ENCODE measurements at regions not wholly inside any gene's neighbourhood (a gene's known extent, or its start where the extent isn't known, plus 50 kb on each side); places are given as distances from the start of the nearest gene placed in this dataset.

DNA sequence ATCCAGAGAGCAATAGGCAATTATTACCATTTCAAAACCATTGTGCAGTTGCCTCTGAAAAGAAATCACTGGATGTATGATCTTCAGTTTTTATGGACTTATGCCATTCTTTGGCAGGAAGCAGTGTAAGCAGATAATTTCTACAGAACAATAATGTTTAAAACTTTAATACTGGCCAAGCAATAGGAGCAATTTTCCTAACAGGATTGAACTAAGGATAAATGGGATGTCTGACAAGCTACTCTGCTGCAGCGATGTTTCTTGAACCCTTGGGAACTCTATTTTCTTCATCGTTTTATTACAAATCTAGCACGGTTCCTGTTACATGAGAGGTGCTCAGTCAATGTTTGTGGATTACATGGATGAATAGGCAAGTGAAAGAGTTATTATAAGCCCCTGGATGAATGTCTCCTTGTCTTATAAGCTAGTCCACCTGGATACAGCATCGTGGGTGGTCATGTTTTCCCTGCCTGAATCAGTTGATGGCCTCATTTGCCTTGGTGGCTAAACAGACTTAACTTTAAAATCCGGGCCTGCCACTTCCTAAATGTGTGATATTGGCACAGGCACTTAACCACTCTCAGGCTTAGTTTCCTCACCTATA, 68.2 kb upstream of the MDM1 start:
- no peaks in the 10 kb centered on the region for H3K79me2 ChIP-seq (ENCODE audit: insufficient read depth, low read length)
- H3K4me2 ChIP-seq (ENCODE audit: low read length), result no peak overlapping the region
- no peaks in the 10 kb centered on the region for H3F3A ChIP-seq (ENCODE audit: insufficient read depth, low read length)
- H4K20me1 ChIP-seq (ENCODE audit: insufficient read depth, low read length), result no peaks in the 10 kb centered on the region
- H3K4me3 ChIP-seq (ENCODE audit: low read depth, low read length, poor library complexity, severe bottlenecking), result no peak overlapping the region
- H2AFZ ChIP-seq (ENCODE audit: low read length), result no peak overlapping the region
- H3K9ac ChIP-seq (ENCODE audit: low read length), result no peak overlapping the region
- no peaks in the 10 kb centered on the region for H3K9me3 ChIP-seq (ENCODE audit: low read length)
- no peaks in the 10 kb centered on the region for H3K9me2 ChIP-seq (ENCODE audit: low read depth, low read length)
- H3K27ac ChIP-seq (ENCODE audit: low read depth, low read length, poor library complexity, severe bottlenecking), result no peak overlapping the region
- TF ChIP-seq EZH2 (IDR thresholded peaks at IDR 0.05; ENCODE audit: borderline replicate concordance, low read length), result no peak
- TF ChIP-seq, protein P1, sequence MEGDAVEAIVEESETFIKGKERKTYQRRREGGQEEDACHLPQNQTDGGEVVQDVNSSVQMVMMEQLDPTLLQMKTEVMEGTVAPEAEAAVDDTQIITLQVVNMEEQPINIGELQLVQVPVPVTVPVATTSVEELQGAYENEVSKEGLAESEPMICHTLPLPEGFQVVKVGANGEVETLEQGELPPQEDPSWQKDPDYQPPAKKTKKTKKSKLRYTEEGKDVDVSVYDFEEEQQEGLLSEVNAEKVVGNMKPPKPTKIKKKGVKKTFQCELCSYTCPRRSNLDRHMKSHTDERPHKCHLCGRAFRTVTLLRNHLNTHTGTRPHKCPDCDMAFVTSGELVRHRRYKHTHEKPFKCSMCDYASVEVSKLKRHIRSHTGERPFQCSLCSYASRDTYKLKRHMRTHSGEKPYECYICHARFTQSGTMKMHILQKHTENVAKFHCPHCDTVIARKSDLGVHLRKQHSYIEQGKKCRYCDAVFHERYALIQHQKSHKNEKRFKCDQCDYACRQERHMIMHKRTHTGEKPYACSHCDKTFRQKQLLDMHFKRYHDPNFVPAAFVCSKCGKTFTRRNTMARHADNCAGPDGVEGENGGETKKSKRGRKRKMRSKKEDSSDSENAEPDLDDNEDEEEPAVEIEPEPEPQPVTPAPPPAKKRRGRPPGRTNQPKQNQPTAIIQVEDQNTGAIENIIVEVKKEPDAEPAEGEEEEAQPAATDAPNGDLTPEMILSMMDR (IDR thresholded peaks at IDR 0.05; ENCODE audit: low read length), result no peak
- no peaks in the 10 kb centered on the region for H3K27me3 ChIP-seq (ENCODE audit: insufficient read depth, low read length)
- no peaks in the 10 kb centered on the region for H3K4me1 ChIP-seq (ENCODE audit: insufficient read depth, low read length, severe bottlenecking)
- H3K36me3 ChIP-seq (ENCODE audit: insufficient read depth, low read length), result no peaks in the 10 kb centered on the region

DNA sequence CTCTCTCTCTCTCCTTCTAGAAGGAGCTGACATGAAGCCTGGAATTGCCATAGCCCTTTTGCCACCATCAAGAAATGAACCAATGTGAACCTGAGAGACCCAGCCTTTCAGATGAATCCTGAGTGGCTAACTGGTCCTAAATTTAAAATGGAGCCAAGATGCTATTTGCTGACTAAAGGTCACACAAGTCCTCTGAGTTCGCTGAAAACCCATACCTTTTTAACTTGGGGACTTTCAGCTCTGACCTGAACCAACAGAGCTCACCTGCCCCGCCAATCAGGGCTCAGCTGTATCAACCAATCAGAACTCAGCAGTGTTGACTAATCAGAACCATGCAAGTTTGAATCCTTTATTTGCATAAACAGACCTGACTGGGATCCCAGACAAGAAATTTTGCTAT, 70.3 kb upstream of the MDM1 start:
- Histone ChIP-seq H3K9me3 (ENCODE audit: low read length) (no peaks in the 10 kb centered on the region), H3K27ac (ENCODE audit: low read depth, low read length, poor library complexity, severe bottlenecking) (no peak overlapping the region)
- TF ChIP-seq, protein P1 (IDR thresholded peaks at IDR 0.05; ENCODE audit: low read length), result no peak
- no peak for TF ChIP-seq EZH2 (IDR thresholded peaks at IDR 0.05; ENCODE audit: borderline replicate concordance, low read length)

DNA sequence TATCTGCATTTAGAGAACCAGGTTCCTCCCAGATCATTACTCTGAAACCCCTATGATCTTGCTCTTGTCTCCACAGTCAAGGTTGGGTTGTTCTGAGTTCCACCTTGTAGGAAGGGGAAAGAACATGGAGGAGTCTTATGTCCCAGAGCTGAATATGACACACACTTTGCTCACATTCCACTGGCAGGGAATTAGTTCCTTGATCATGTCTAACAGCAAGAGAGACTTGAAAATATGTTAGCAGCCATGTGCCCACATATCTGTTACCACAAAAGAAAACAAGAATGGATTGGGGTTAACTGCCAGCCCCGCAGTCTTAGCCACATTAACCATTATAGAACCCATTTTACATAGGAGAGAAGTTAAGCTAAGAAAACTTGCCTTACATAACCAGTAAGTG, 71.1 kb upstream of the MDM1 start:
- no peaks in the 10 kb centered on the region for H3K79me2 ChIP-seq (ENCODE audit: insufficient read depth, low read length)
- H3K9ac ChIP-seq (ENCODE audit: low read length), result no peak overlapping the region
- H3F3A ChIP-seq (ENCODE audit: insufficient read depth, low read length), result no peaks in the 10 kb centered on the region
- H3K27me3 ChIP-seq (ENCODE audit: insufficient read depth, low read length), result no peaks in the 10 kb centered on the region
- no peak overlapping the region for H2AFZ ChIP-seq (ENCODE audit: low read length)
- H3K27ac ChIP-seq (ENCODE audit: low read depth, low read length, poor library complexity, severe bottlenecking), result no peak overlapping the region
- H3K4me2 ChIP-seq (ENCODE audit: low read length), result no peak overlapping the region
- TF ChIP-seq, protein P1 (IDR thresholded peaks at IDR 0.05; ENCODE audit: low read length), result no peak
- no peak for TF ChIP-seq EZH2 (IDR thresholded peaks at IDR 0.05; ENCODE audit: borderline replicate concordance, low read length)
- no peaks in the 10 kb centered on the region for H3K9me3 ChIP-seq (ENCODE audit: low read length)
- no peaks in the 10 kb centered on the region for H3K36me3 ChIP-seq (ENCODE audit: insufficient read depth, low read length)
- H3K9me2 ChIP-seq (ENCODE audit: low read depth, low read length), result no peaks in the 10 kb centered on the region
- H4K20me1 ChIP-seq (ENCODE audit: insufficient read depth, low read length), result no peaks in the 10 kb centered on the region
- H3K4me3 ChIP-seq (ENCODE audit: low read depth, low read length, poor library complexity, severe bottlenecking), result no peak overlapping the region
- no peaks in the 10 kb centered on the region for H3K4me1 ChIP-seq (ENCODE audit: insufficient read depth, low read length, severe bottlenecking)

More for the DNA sequence above, 70.3 kb upstream of the MDM1 start:
- Histone ChIP-seq H3F3A (ENCODE audit: insufficient read depth, low read length) (no peaks in the 10 kb centered on the region), H4K20me1 (ENCODE audit: insufficient read depth, low read length) (no peaks in the 10 kb centered on the region), H3K9me2 (ENCODE audit: low read depth, low read length) (no peaks in the 10 kb centered on the region), H3K4me3 (ENCODE audit: low read depth, low read length, poor library complexity, severe bottlenecking) (no peak overlapping the region), H3K4me2 (ENCODE audit: low read length) (no peak overlapping the region), H3K36me3 (ENCODE audit: insufficient read depth, low read length) (no peaks in the 10 kb centered on the region), H3K79me2 (ENCODE audit: insufficient read depth, low read length) (no peaks in the 10 kb centered on the region), H3K27me3 (ENCODE audit: insufficient read depth, low read length) (no peaks in the 10 kb centered on the region), H3K4me1 (ENCODE audit: insufficient read depth, low read length, severe bottlenecking) (no peaks in the 10 kb centered on the region), H3K9ac (ENCODE audit: low read length) (no peak overlapping the region), H2AFZ (ENCODE audit: low read length) (no peak overlapping the region)
